IMR-90 (cell line): ENCODE measurements at regions not wholly inside any gene's neighbourhood (a gene's known extent, or its start where the extent isn't known, plus 50 kb on each side); places are given as distances from the start of the nearest gene placed in this dataset.

Source experiments
- CTCF ChIP-seq: conservative IDR thresholded peaks from 2 replicates; pipeline ENCODE4 v1.5.1; 2012; ENCODE audit warnings: mild to moderate bottlenecking, low read depth, low read length, improper control_type of control experiment
- ELK1 ChIP-seq: fragments of 150-350 bp; IDR thresholded peaks from 2 replicates; pipeline ENCODE4 v1.6.1; 2016; ENCODE audit warnings: low read depth, mild to moderate bottlenecking, low read length, moderate library complexity, borderline replicate concordance
- FOS ChIP-seq: fragments of 150-350 bp; IDR thresholded peaks from 2 replicates; pipeline ENCODE4 v1.6.1; 2016; ENCODE audit warnings: low read depth, low read length
- MAZ ChIP-seq: IDR thresholded peaks from 2 replicates; pipeline ENCODE4 v1.6.1; 2012; ENCODE audit warnings: low read depth, mild to moderate bottlenecking, low read length, improper control_type of control experiment, moderate library complexity, borderline replicate concordance
- NFE2L2 ChIP-seq: fragments of 150-350 bp; IDR thresholded peaks from 2 replicates; pipeline ENCODE4 v1.6.1; 2016; ENCODE audit warnings: low read depth, mild to moderate bottlenecking, low read length
- RAD21 ChIP-seq: IDR thresholded peaks from 2 replicates; pipeline ENCODE4 v1.6.1; 2012; ENCODE audit warnings: low read length, improper control_type of control experiment
- USF2 ChIP-seq: fragments of 150-350 bp; IDR thresholded peaks from 2 replicates; pipeline ENCODE4 v1.6.1; 2017; ENCODE audit warnings: mild to moderate bottlenecking, antibody characterized with exemption, low read length, low read depth

DNA sequence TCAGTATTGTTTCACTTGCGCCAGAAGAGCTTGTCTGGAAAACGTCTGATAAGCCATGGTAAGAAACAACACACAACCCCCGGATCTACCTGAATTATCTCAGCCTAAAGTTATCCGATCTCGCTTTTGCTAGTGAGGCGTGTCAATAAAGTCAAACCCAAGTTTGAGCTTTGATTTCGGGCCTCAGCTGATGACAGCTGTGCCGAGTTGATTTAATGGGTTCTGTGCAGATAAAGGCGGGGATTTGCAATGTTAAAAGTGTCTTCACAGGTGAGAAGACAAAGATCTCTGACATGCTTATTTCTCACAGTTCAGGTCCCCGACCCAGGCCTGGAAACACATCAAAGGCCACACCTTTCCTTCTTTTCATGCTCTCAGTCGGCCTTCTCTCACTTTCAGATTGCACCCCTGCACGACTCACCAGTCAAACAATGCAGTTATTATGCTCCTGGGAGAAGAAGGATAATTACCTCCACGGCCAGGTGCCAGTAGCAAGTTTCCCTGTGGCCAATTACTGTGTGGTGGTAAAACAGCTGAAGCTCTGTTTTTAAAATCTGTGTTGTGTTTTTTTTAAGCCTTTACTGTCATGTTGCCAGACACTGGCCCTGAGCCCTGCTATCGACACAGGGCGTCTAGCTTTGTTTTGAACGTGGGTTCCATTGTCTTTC, 245.3 kb upstream of the RUNX1 start:
- TF ChIP-seq CTCF (no peak), NFE2L2 (no peak), MAZ (no peak), USF2 (no peak), RAD21 (no peak), FOS (no peak), ELK1 (no peak)
